Endodermal cell (in vitro differentiated cells): ENCODE measurements at regions not wholly inside any gene's neighbourhood (a gene's known extent, or its start where the extent isn't known, plus 50 kb on each side); places are given as distances from the start of the nearest gene placed in this dataset.

Experiments
- DNase-seq: peaks from one replicate; pipeline ENCODE4 v3.0.0-alpha.2; 2017
- H3K27ac ChIP-seq: 2 replicates; pipeline ENCODE4 v1.5.1; 2013; ENCODE audit warnings: mild to moderate bottlenecking, low read depth, low read length, moderate library complexity
- H3K27me3 ChIP-seq: 2 replicates; pipeline ENCODE4 v1.6.1; 2013; ENCODE audit warnings: mild to moderate bottlenecking, low read length, moderate library complexity; ENCODE audit not compliant: insufficient read depth, control insufficient read depth, poor library complexity, severe bottlenecking
- H3K36me3 ChIP-seq: 2 replicates; pipeline ENCODE4 v1.7.0; 2013; ENCODE audit warnings: mild to moderate bottlenecking, low read length, moderate library complexity; ENCODE audit not compliant: control insufficient read depth, insufficient read depth
- H3K4me1 ChIP-seq: one replicate; pipeline ENCODE4 v1.7.0; 2013; ENCODE audit warnings: low read length; ENCODE audit not compliant: control insufficient read depth, insufficient read depth
- H3K4me3 ChIP-seq: 2 replicates; pipeline ENCODE4 v1.5.1; 2013; ENCODE audit warnings: mild to moderate bottlenecking, low read length, moderate library complexity
- H3K9ac ChIP-seq: 2 replicates; pipeline ENCODE4 v1.6.1; 2013; ENCODE audit warnings: mild to moderate bottlenecking, low read length, moderate library complexity; ENCODE audit not compliant: poor library complexity, severe bottlenecking; ENCODE audit errors: extremely low read depth
- H3K9me3 ChIP-seq: 2 replicates; pipeline ENCODE4 v1.6.1; 2013; ENCODE audit warnings: mild to moderate bottlenecking, low read length, moderate library complexity; ENCODE audit not compliant: control insufficient read depth
- H3K27ac Mint-ChIP-seq: 2 replicates; pipeline ENCODE4 v1.8.0; 2020; ENCODE audit warnings: mixed read lengths
- H3K27me3 Mint-ChIP-seq: 2 replicates; pipeline ENCODE4 v1.8.0; 2021; ENCODE audit warnings: mild to moderate bottlenecking, mixed read lengths; ENCODE audit not compliant: insufficient read depth
- H3K36me3 Mint-ChIP-seq: 2 replicates; pipeline ENCODE4 v1.8.0; 2020; ENCODE audit warnings: low read depth, mixed read lengths
- H3K4me1 Mint-ChIP-seq: 2 replicates; pipeline ENCODE4 v1.8.0; 2020; ENCODE audit warnings: mixed read lengths
- H3K4me3 Mint-ChIP-seq: 2 replicates; pipeline ENCODE4 v1.8.0; 2020; ENCODE audit warnings: mild to moderate bottlenecking, moderate library complexity, mixed read lengths
- H3K9me3 Mint-ChIP-seq: 2 replicates; pipeline ENCODE4 v1.8.0; 2020; ENCODE audit warnings: mild to moderate bottlenecking, mixed read lengths
- WGBS, 2 experiments: methylation state at CpG; one replicate each; pipeline versions ENCODE4 v1.1.5 to v1.1.7; 2013; ENCODE audit warnings: missing lambda C conversion rate in 2 of 2, mixed read lengths in 1 of 2; ENCODE audit not compliant: insufficient coverage in 1 of 2, insufficient read length in 1 of 2; 5-methylcytosine and 5-hydroxymethylcytosine counted together
- TF ChIP-seq, protein P1 (sequence below): fragments of 200-600 bp; sonication (generic); conservative IDR thresholded peaks from 2 replicates; pipeline ENCODE4 v1.5.0; 2021; ENCODE audit warnings: antibody characterized with exemption, mild to moderate bottlenecking

DNA sequence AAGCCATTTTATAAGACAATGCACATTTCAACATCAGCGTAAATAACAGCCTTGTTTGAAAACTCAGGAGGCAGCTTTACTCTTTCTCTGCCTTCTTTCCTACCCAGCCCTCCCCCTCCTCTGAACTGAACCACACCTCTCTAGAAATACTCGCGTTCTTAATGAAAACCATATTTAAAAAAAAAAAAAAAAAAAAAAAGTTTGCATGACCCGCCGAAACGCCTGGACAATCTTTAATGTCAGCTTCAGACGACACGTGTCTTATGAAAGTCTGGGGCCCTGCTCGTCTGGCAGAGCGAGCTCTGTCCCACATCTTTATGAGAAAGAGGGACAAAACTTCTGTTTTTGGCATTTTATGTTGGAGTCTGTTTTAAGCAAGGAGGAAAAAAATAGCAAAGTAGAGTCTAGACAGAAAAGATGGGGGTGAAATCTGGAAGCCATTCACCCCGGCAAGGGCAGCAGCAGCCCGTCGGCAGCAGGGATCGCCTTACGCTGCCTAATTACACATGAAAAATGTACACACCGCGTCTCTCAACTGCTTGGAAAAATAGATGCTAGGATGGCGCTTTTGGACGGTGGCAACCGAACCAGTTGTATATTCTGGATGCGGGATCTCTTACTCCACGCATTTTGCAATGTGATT, 130.4 kb upstream of the ETS2 start:
- 91 to 95% methylated on average over 17 to 22 of the region's 22 CpGs for WGBS, 2 experiments
- H3K36me3 Mint-ChIP-seq: no peaks in the 10 kb centered on the region
- H3K27ac Mint-ChIP-seq: no peak overlapping the region

DNA sequence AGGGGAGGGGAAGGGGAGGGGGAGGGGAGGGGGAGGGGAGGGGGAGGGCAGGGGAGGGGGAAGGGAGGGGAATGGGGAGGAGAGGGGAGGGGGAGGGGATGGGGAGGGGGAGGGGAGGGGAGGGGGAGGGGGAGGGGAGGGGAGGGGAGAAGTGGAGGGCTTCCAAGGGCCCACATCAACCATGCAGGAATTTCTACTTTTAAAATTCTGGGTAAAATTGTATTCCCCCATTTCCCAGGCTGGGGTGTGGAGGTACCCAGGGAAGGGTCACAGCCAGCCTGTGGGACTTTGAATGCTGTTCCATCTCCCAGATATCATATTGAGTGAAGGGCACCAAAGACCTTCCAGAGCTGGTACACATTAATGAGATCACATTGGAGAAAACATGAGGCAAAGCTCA, 126.9 kb upstream of the ETS2 start:
- TF ChIP-seq, protein P1, sequence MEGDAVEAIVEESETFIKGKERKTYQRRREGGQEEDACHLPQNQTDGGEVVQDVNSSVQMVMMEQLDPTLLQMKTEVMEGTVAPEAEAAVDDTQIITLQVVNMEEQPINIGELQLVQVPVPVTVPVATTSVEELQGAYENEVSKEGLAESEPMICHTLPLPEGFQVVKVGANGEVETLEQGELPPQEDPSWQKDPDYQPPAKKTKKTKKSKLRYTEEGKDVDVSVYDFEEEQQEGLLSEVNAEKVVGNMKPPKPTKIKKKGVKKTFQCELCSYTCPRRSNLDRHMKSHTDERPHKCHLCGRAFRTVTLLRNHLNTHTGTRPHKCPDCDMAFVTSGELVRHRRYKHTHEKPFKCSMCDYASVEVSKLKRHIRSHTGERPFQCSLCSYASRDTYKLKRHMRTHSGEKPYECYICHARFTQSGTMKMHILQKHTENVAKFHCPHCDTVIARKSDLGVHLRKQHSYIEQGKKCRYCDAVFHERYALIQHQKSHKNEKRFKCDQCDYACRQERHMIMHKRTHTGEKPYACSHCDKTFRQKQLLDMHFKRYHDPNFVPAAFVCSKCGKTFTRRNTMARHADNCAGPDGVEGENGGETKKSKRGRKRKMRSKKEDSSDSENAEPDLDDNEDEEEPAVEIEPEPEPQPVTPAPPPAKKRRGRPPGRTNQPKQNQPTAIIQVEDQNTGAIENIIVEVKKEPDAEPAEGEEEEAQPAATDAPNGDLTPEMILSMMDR: no peak
- no peak for DNase-seq
- no peaks in the 10 kb centered on the region for H3K36me3 Mint-ChIP-seq

More for the DNA sequence above, 130.4 kb upstream of the ETS2 start:
- Histone ChIP-seq H3K9ac (no peak overlapping the region), H3K27ac (no peak overlapping the region), H3K9me3 (no peaks in the 10 kb centered on the region), H3K4me3 (no peak overlapping the region), H3K27me3 (no peaks in the 10 kb centered on the region), H3K36me3 (no peaks in the 10 kb centered on the region), H3K4me1 (no peaks in the 10 kb centered on the region)
- no peaks in the 10 kb centered on the region for H3K9me3 Mint-ChIP-seq
- no peaks in the 10 kb centered on the region for H3K4me1 Mint-ChIP-seq
- H3K27me3 Mint-ChIP-seq: no peaks in the 10 kb centered on the region
- TF ChIP-seq, protein P1: no peak
- no peak overlapping the region for H3K4me3 Mint-ChIP-seq
- DNase-seq: no peak

DNA sequence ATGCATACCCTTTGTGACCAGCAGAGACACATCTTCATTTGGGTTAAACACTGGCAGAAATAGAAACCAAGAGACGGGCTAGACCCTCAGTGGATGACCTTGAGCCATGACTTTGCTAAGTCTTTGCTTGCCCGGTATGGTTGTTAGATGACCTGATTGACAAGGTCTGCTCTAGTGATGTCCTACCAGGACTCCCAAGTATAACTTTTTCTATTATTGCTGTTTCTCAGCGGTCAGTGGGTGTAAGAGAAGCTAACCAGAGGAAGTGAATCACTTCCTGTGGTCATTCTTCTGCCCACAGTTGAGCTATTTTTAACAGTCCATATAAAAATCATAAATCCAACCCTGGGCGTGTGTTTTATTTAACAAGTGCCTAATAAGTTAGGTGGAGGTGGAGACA, 126.2 kb upstream of the ETS2 start:
- TF ChIP-seq, protein P1: no peak

More for the DNA sequence above, 126.9 kb upstream of the ETS2 start:
- Histone ChIP-seq H3K9ac (no peak overlapping the region), H3K27me3 (no peaks in the 10 kb centered on the region), H3K36me3 (no peaks in the 10 kb centered on the region), H3K9me3 (no peaks in the 10 kb centered on the region), H3K4me3 (no peak overlapping the region), H3K27ac (no peak overlapping the region), H3K4me1 (no peaks in the 10 kb centered on the region)
- Mint-ChIP-seq H3K4me3 (no peak overlapping the region), H3K4me1 (no peaks in the 10 kb centered on the region), H3K27ac (no peak overlapping the region), H3K9me3 (no peaks in the 10 kb centered on the region), H3K27me3 (peaks cover 2% of the 10 kb centered on the region)

More for the DNA sequence above, 126.2 kb upstream of the ETS2 start:
- no peak overlapping the region for H3K27ac ChIP-seq
- Mint-ChIP-seq H3K27ac (no peak overlapping the region), H3K4me3 (no peak overlapping the region), H3K27me3 (peaks cover 2% of the 10 kb centered on the region), H3K9me3 (no peaks in the 10 kb centered on the region), H3K36me3 (no peaks in the 10 kb centered on the region), H3K4me1 (no peaks in the 10 kb centered on the region)
- H3K4me3 ChIP-seq: no peak overlapping the region
- WGBS, 2 experiments: 89 to 100% methylated on average over 1 to 4 of the region's 4 CpGs
- no peaks in the 10 kb centered on the region for H3K36me3 ChIP-seq
- no peak overlapping the region for H3K9ac ChIP-seq
- H3K9me3 ChIP-seq: no peaks in the 10 kb centered on the region
- no peak for DNase-seq
- H3K4me1 ChIP-seq: no peaks in the 10 kb centered on the region
- no peaks in the 10 kb centered on the region for H3K27me3 ChIP-seq
